OCI-LY1 (cell line): ENCODE measurements at regions not wholly inside any gene's neighbourhood (a gene's known extent, or its start where the extent isn't known, plus 50 kb on each side); places are given as distances from the start of the nearest gene placed in this dataset.

Source experiments
- CTCF ChIP-seq: fragments of 200-600 bp; sonication (generic), shearing (Covaris generic); IDR thresholded peaks from 2 replicates; pipeline ENCODE4 v1.5.1; 2017; ENCODE audit warnings: mild to moderate bottlenecking, antibody characterized with exemption, low read length, moderate library complexity, mixed read lengths
- EZH2 ChIP-seq: fragments of 200-600 bp; sonication (generic), shearing (Covaris generic); IDR thresholded peaks from 2 replicates; pipeline ENCODE4 v1.8.0; 2017; ENCODE audit warnings: borderline replicate concordance, mixed run types, mild to moderate bottlenecking, antibody characterized with exemption, low read length, moderate library complexity, mixed read lengths

- TF ChIP-seq CTCF (no peak), EZH2 (no peak)
Observed at GRCh38 chr5:3269395-3270169, 326.1 kb upstream of the IRX1 start.
